Skeletal muscle tissue (tissue), 3 donors: ENCODE measurements at regions not wholly inside any gene's neighbourhood (a gene's known extent, or its start where the extent isn't known, plus 50 kb on each side); places are given as distances from the start of the nearest gene placed in this dataset.

Experiments used
- H3K27ac ChIP-seq: one replicate; pipeline ENCODE4 v1.7.0; 2013; ENCODE audit warnings: mild to moderate bottlenecking, low read depth, low read length, inconsistent platforms
- H3K27me3 ChIP-seq, 3 donors: one replicate each; pipeline ENCODE4 v1.7.0; 2013; ENCODE audit warnings: low read length in 3 of 3; ENCODE audit not compliant: control insufficient read depth in 3 of 3, insufficient read depth in 3 of 3
- H3K36me3 ChIP-seq, 3 donors: one replicate each; pipeline ENCODE4 v1.7.0; 2013; ENCODE audit warnings: low read length in 3 of 3; ENCODE audit not compliant: control insufficient read depth in 3 of 3, insufficient read depth in 3 of 3
- H3K4me1 ChIP-seq, 3 donors: one replicate each; pipeline ENCODE4 v1.7.0; 2013; ENCODE audit warnings: low read length in 3 of 3, mild to moderate bottlenecking in 3 of 3; ENCODE audit not compliant: control insufficient read depth in 3 of 3, insufficient read depth in 3 of 3
- H3K4me3 ChIP-seq, 3 donors: one replicate each; pipeline ENCODE4 v1.7.0; 2013; ENCODE audit warnings: low read length in 3 of 3
- H3K9ac ChIP-seq, 3 donors: one replicate each; pipeline ENCODE4 v1.7.0; 2013; ENCODE audit warnings: low read length in 3 of 3, mild to moderate bottlenecking in 3 of 3, moderate library complexity in 2 of 3, low read depth in 1 of 3
- H3K9me3 ChIP-seq, 3 donors: one replicate each; pipeline ENCODE4 v1.7.0; 2013; ENCODE audit warnings: low read length in 3 of 3; ENCODE audit not compliant: control insufficient read depth in 3 of 3
- donor health status: Osteomylitis.

DNA sequence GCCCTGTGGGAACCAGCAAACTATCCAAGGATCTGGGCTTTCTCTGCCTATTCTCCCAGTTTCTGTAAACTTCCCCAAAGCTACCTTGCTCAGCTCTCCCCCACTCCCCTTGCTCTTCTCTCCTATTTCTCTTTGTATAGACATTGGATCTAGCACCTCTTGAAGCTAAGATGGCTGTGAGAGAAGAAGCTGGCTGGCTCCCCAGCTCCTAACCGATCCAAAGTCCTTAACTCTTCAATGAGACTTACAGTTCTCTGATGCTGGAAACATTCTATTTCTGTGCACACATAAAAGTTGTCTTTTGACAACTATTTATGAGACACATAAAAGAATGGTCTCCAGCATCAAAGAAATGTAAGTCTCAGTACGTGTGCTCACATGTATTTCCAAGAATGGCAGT, 70.6 kb upstream of the C3orf80 start:
- no peak overlapping the region for H3K4me3 ChIP-seq
- H3K9ac ChIP-seq, result no peak overlapping the region
- H3K27me3 ChIP-seq, result no peaks in the 10 kb centered on the region
- no peak overlapping the region for H3K27ac ChIP-seq
- no peaks in the 10 kb centered on the region for H3K4me1 ChIP-seq
- H3K9me3 ChIP-seq, result no peaks in the 10 kb centered on the region
- H3K36me3 ChIP-seq, result no peaks in the 10 kb centered on the region

DNA sequence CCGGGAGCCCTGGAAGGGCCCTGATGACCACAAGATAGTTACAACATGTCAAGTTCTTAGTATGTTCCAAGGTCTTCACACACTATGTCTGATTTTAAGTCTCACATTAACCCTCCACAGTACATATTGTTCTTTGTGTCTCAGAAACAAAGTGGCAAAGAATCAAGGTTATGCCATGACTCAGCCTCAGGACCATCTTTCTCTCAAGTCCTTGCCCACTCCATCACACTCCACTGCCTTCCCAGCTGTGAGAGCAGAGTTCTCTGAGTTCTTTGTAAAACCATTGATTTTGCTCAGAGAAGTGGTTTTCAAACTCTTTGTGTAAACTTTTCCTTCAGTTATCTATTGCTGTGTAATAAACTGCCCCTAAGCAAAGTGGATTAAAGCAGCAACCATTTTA, 67.9 kb upstream of the C3orf80 start:
- Histone ChIP-seq H3K9ac (no peak overlapping the region), H3K27ac (no peak overlapping the region)

GRCh38 chr3:160159341-160159740, 65.9 kb upstream of the C3orf80 start:
- Histone ChIP-seq H3K9ac (no peak overlapping the region), H3K9me3 (no peaks in the 10 kb centered on the region), H3K4me3 (no peak overlapping the region), H3K36me3 (no peaks in the 10 kb centered on the region), H3K27ac (no peak overlapping the region), H3K4me1 (no peaks in the 10 kb centered on the region), H3K27me3 (peaks cover 0 to 4% (median 0%) of the 10 kb centered on the region in 3 donors)

More for the DNA sequence above, 67.9 kb upstream of the C3orf80 start:
- H3K4me1 ChIP-seq, result no peaks in the 10 kb centered on the region
- H3K9me3 ChIP-seq, result no peaks in the 10 kb centered on the region
- H3K27me3 ChIP-seq, result peaks cover 0 to 2% (median 0%) of the 10 kb centered on the region in 3 donors
- no peaks in the 10 kb centered on the region for H3K36me3 ChIP-seq
- H3K4me3 ChIP-seq, result no peak overlapping the region

DNA sequence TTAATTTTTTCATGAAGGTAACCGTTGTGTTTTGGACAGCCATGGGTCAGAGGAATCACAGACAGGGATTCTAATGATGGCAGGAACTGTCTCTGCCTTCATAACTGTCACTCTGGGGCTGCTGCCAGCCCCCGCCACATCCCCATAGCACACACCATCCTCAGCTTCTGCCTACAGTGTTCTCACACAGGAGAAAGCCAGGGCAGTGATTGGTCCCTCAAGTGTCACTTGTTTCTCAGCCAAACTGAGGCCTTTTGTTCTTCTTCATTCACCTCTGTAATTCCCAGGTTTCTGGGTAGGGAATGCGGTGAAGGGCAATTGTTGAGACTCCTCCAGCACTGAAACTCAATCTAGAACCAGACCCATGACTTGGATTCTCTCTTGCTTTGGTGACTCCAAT, 65.4 kb upstream of the C3orf80 start:
- Histone ChIP-seq H3K4me1 (no peaks in the 10 kb centered on the region), H3K27ac (no peak overlapping the region), H3K9ac (no peak overlapping the region), H3K36me3 (no peaks in the 10 kb centered on the region), H3K9me3 (no peaks in the 10 kb centered on the region), H3K4me3 (no peak overlapping the region), H3K27me3 (peaks cover 0 to 4% (median 0%) of the 10 kb centered on the region in 3 donors)

- no peaks in the 10 kb centered on the region for H3K36me3 ChIP-seq
- H3K27me3 ChIP-seq, result peaks cover 0 to 4% (median 0%) of the 10 kb centered on the region in 3 donors
- H3K9ac ChIP-seq, result no peak overlapping the region
- H3K9me3 ChIP-seq, result no peaks in the 10 kb centered on the region
- no peaks in the 10 kb centered on the region for H3K4me1 ChIP-seq
- no peak overlapping the region for H3K27ac ChIP-seq
- no peak overlapping the region for H3K4me3 ChIP-seq
Measured at GRCh38 chr3:160161921-160162320, 63.3 kb upstream of the C3orf80 start.

DNA sequence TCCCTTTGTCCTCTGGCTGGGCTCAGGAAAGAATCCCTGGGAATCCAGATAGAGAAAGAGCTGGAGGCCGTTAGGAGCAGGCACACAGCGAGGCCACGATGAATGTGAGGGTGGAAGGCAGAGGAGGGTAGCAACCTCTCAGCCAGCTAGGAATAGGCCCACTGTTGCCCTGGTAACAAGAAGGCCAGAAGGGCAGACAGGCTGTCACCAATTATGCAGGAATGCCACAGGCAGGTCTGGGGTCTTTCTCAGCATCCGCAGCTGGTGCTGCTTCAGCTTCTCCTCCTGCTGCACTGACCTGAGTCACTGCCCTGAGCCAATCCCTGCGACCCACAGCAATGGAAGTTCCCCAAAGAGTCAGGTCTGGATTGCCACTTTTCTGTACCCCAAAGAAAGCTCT, 62.8 kb upstream of the C3orf80 start:
- H3K36me3 ChIP-seq, result no peaks in the 10 kb centered on the region
- H3K27ac ChIP-seq, result no peak overlapping the region
- H3K4me1 ChIP-seq, result no peaks in the 10 kb centered on the region
- H3K9ac ChIP-seq, result no peak overlapping the region
- H3K27me3 ChIP-seq, result peaks cover 0 to 4% (median 0%) of the 10 kb centered on the region in 3 donors
- no peak overlapping the region for H3K4me3 ChIP-seq
- no peaks in the 10 kb centered on the region for H3K9me3 ChIP-seq

DNA sequence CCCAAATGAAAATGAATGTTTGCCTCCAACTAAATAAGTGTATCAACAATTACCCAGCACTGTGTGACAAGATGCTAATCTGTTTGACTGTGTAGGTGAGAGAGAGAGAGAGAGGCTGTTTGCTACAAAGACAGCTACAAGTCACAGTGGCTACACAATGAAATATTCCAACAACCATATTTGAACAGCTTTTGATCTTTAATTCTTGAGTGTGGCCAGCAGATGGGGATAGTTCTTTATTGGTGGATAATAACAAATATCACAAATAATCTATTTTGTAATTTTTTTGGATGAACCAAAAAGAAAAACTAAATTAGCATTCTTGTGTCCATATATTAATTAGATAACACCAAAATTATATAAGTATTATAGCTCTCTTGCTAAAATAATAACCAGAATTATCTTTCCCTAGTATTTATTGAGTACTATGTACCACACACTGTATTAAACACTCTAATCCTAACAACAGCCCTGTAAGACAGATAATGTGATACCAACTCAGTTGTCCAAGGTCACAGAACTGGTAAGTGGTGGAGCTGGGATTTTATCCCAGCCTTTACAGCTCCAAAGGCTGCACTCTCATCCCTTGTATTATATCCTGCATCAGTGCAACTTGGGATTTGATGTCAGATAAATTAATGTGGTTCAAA, 61.9 kb upstream of the C3orf80 start:
- Histone ChIP-seq H3K36me3 (no peaks in the 10 kb centered on the region), H3K27me3 (peaks cover 0 to 4% (median 0%) of the 10 kb centered on the region in 3 donors), H3K9me3 (no peaks in the 10 kb centered on the region), H3K4me1 (no peaks in the 10 kb centered on the region), H3K27ac (no peak overlapping the region), H3K4me3 (no peak overlapping the region), H3K9ac (no peak overlapping the region)

GRCh38 chr3:160168246-160168645, 57.0 kb upstream of the C3orf80 start:
- Histone ChIP-seq H3K9me3 (no peaks in the 10 kb centered on the region), H3K4me1 (no peaks in the 10 kb centered on the region), H3K36me3 (no peaks in the 10 kb centered on the region), H3K27ac (no peak overlapping the region), H3K4me3 (no peak overlapping the region), H3K9ac (no peak overlapping the region), H3K27me3 (peaks cover 0 to 2% (median 0%) of the 10 kb centered on the region in 3 donors)

DNA sequence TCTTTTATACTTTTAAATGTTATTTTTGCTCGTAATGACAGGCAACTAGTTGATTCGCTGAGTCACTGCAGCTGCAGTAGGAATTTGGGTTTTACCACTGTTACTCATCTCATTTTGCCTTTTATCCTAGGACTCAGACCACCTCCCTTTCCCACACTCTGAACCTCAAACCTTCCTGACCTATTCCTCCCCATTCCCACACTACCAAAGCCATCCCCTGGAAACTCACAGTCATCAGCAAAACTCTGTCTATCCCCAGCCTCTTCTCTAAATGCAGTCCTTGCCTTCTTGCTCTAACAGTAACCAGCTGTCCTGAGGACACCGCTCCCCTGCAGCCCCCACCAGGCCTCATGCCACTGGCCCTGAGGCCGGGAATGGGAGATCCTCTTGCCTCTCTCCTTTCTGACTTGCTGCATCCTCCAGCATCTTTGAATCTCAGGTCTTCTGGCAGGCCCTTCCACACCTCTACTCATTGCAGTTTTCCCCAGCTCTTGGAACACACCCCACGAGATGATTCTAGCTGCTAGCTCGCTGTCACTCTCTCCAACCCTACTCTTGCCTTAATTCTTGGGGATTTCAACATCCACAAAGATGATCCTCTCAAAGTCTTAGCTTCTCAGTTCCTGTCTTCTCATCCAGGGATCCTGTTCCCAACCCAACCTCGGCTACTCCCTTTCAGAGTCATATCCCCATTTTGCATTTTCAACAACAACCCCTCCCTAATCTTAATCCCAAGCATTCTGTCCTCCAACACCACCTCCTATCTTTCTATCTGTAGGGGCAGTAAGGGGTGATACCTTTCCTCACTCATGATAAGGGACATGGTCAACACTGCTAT, 55.9 kb upstream of the C3orf80 start:
- Histone ChIP-seq H3K27ac (peak overlapping the region; percentile 5), H3K4me3 (no peak overlapping the region), H3K9ac (no peak overlapping the region), H3K9me3 (no peaks in the 10 kb centered on the region), H3K36me3 (no peaks in the 10 kb centered on the region), H3K4me1 (no peaks in the 10 kb centered on the region), H3K27me3 (no peaks in the 10 kb centered on the region)
